B cell (primary cell): ENCODE measurements at regions not wholly inside any gene's neighbourhood (a gene's known extent, or its start where the extent isn't known, plus 50 kb on each side); places are given as distances from the start of the nearest gene placed in this dataset.

Experiments used
- ATAC-seq: fragments of 200-7000 bp; cut with Tn5 transposase; one replicate; pipeline ENCODE4 v1.10.0; 2021; ENCODE audit warnings: low read depth, mild to moderate bottlenecking, moderate number of reproducible peaks, moderate library complexity
- CTCF ChIA-PET: fragments of 350-600 bp; sonication (Branson Sonifier 250); formaldehyde crosslinking; loops from one replicate; lab custom pipeline; 2021; ENCODE audit warnings: antibody characterized with exemption, inconsistent platforms; lab: Charles Lee
- POLR2A ChIA-PET: fragments of 350-600 bp; sonication (Branson Sonifier 250); formaldehyde crosslinking; loops from one replicate; lab custom pipeline; 2021; ENCODE audit warnings: antibody characterized with exemption; lab: Charles Lee
- DNase-seq: peaks from one replicate; pipeline ENCODE4 v3.0.0; 2013
- H2AFZ ChIP-seq: 2 replicates; pipeline ENCODE4 v1.6.1; 2012; ENCODE audit warnings: mild to moderate bottlenecking, low read depth, low read length; ENCODE audit not compliant: insufficient read depth, poor library complexity, severe bottlenecking
- H3K27ac ChIP-seq, 2 donors: 1 replicate in 1 of 2; 2 replicates in 1 of 2; pipeline ENCODE4 v1.5.1; 2012 to 2013; ENCODE audit warnings: low read length in 2 of 2, mild to moderate bottlenecking in 2 of 2, moderate library complexity in 1 of 2
- H3K27me3 ChIP-seq, 4 experiments: fragments of 200-600 bp in 1 of 4; sonication (generic) in 1 of 4; replicated peaks in 1 of 4; 1 replicate in 2 of 4; 2 replicates in 2 of 4; pipeline versions ENCODE4 v1.6.1 to v1.7.0; 2013 to 2016; ENCODE audit warnings: low read length in 3 of 4, mild to moderate bottlenecking in 2 of 4, mixed read lengths in 1 of 4, moderate library complexity in 1 of 4; ENCODE audit not compliant: insufficient read depth in 4 of 4, control insufficient read depth in 3 of 4; ENCODE audit errors: control extremely low read depth in 1 of 4
- H3K36me3 ChIP-seq, 2 experiments: replicated peaks in 1 of 2; 1 replicate in 1 of 2; 2 replicates in 1 of 2; pipeline versions ENCODE4 v1.6.1 to v1.7.1; 2013; ENCODE audit warnings: low read length in 1 of 2; ENCODE audit not compliant: insufficient read depth in 2 of 2, control insufficient read depth in 1 of 2; ENCODE audit errors: control extremely low read depth in 1 of 2, extremely low read depth in 1 of 2
- H3K4me1 ChIP-seq, 2 donors: fragments of 200-600 bp in 1 of 2; sonication (generic) in 1 of 2; 1 replicate in 1 of 2; 2 replicates in 1 of 2; pipeline versions ENCODE4 v1.5.1 to v1.6.1; 2013 to 2017; ENCODE audit warnings: low read length in 2 of 2; ENCODE audit not compliant: control insufficient read depth in 2 of 2, insufficient read depth in 2 of 2
- H3K4me2 ChIP-seq: replicated peaks from 2 replicates; pipeline ENCODE3; 2012; ENCODE audit warnings: mild to moderate bottlenecking, low read depth, low read length; ENCODE audit not compliant: poor library complexity, severe bottlenecking
- H3K4me3 ChIP-seq, 5 experiments: fragments of 200-600 bp in 1 of 5; sonication (generic) in 1 of 5; 1 replicate in 3 of 5; 2 replicates in 2 of 5; pipeline versions ENCODE4 v1.5.1 to v1.7.0; 2011 to 2016; ENCODE audit warnings: low read length in 4 of 5, mild to moderate bottlenecking in 4 of 5, low read depth in 2 of 5, control low read depth in 1 of 5, moderate library complexity in 1 of 5; ENCODE audit not compliant: insufficient read depth in 1 of 5; ENCODE audit errors: control extremely low read depth in 1 of 5, extremely low read depth in 1 of 5
- H3K79me2 ChIP-seq: fragments of 200-600 bp; sonication (generic); one replicate; pipeline ENCODE4 v1.6.0; 2016; ENCODE audit warnings: low read length; ENCODE audit not compliant: control insufficient read depth, insufficient read depth
- H3K9ac ChIP-seq: fragments of 200-600 bp; sonication (generic); 2 replicates; pipeline ENCODE4 v1.6.1; 2017; ENCODE audit warnings: mild to moderate bottlenecking, low read length, moderate library complexity
- H3K9me3 ChIP-seq, 3 donors: one replicate each; pipeline versions ENCODE4 v1.6.1 to v1.7.1; 2013; ENCODE audit warnings: low read length in 2 of 3; ENCODE audit not compliant: control insufficient read depth in 2 of 3, insufficient read depth in 1 of 3; ENCODE audit errors: control extremely low read depth in 1 of 3
- H4K20me1 ChIP-seq: 2 replicates; pipeline ENCODE4 v1.6.0; 2012; ENCODE audit warnings: mild to moderate bottlenecking, low read length; ENCODE audit not compliant: insufficient read depth, control insufficient read depth, poor library complexity, severe bottlenecking
- H3K27ac Mint-ChIP-seq: one replicate; pipeline ENCODE4 v1.8.0; 2021; ENCODE audit warnings: mixed read lengths
- H3K27me3 Mint-ChIP-seq: one replicate; pipeline ENCODE4 v1.8.0; 2021; ENCODE audit warnings: mixed read lengths
- H3K4me1 Mint-ChIP-seq: one replicate; pipeline ENCODE4 v1.8.0; 2021; ENCODE audit warnings: mixed read lengths
- H3K4me3 Mint-ChIP-seq: one replicate; pipeline ENCODE4 v1.8.0; 2021; ENCODE audit warnings: mixed read lengths
- H3K9me3 Mint-ChIP-seq: one replicate; pipeline ENCODE4 v1.8.0; 2022; ENCODE audit warnings: mixed read lengths; ENCODE audit not compliant: insufficient read depth
- CTCF ChIP-seq: fragments of 200-600 bp; IDR thresholded peaks from one replicate; pipeline ENCODE4 v1.8.0; 2022; ENCODE audit warnings: antibody characterized with exemption, mild to moderate bottlenecking
- EZH2 ChIP-seq: IDR thresholded peaks from 2 replicates; pipeline ENCODE4 v1.6.1; 2012; ENCODE audit warnings: borderline replicate concordance, low read depth, mild to moderate bottlenecking, moderate library complexity, low read length; ENCODE audit not compliant: insufficient read depth, poor library complexity, severe bottlenecking
- WGBS: methylation state at CpG from one replicate; pipeline ENCODE4 v1.1.5; 2013; ENCODE audit warnings: missing lambda C conversion rate; ENCODE audit not compliant: insufficient coverage; 5-methylcytosine and 5-hydroxymethylcytosine counted together
- intact Hi-C: fragments of 100-400 bp; cut with micrococcal nuclease; formaldehyde crosslinking; loops from one replicate; pipeline ENCODE4 v1.10.0; 2022

DNA sequence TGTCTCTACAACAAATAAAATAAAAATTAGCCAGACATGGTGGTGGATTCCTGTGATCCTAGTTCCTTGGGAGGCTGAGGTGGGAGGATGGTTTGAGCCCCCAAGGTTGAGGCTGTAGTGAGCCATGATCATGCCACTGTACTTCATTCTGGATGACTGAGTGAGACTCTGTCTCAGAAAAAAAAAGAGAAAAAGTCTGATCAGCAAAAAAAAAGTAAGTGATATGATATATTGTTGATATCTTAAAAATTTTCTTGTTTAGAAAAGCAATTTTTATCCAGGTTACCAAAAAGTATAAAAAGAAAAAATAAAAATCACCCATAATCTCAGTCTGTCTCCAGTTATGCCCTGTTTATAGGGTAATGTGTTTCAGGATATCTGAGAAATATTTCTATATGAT lies 251.4 kb downstream of the OTOL1 start:
- H3K9me3 Mint-ChIP-seq: no peaks in the 10 kb centered on the region
- H3K27me3 Mint-ChIP-seq: no peaks in the 10 kb centered on the region
- no peak for ATAC-seq
- no peaks in the 10 kb centered on the region for H3K36me3 ChIP-seq
- no peak for DNase-seq
- no peak overlapping the region for H3K27ac ChIP-seq
- ChIA-PET CTCF (no interaction called here), POLR2A (no interaction called here)
- no peak overlapping the region for H3K9ac ChIP-seq
- no peak overlapping the region for H3K4me3 Mint-ChIP-seq
- no peak overlapping the region for H3K27ac Mint-ChIP-seq
- H3K4me1 ChIP-seq: no peaks in the 10 kb centered on the region
- no peak overlapping the region for H3K4me2 ChIP-seq
- no peaks in the 10 kb centered on the region for H3K9me3 ChIP-seq
- TF ChIP-seq EZH2 (no peak), CTCF (no peak)
- H3K4me3 ChIP-seq: no peak overlapping the region
- no peaks in the 10 kb centered on the region for H3K4me1 Mint-ChIP-seq
- intact Hi-C loops: no loop called here
- H3K79me2 ChIP-seq: no peaks in the 10 kb centered on the region
- H3K27me3 ChIP-seq: no peaks in the 10 kb centered on the region
- no peak overlapping the region for H2AFZ ChIP-seq
- H4K20me1 ChIP-seq: no peaks in the 10 kb centered on the region

DNA sequence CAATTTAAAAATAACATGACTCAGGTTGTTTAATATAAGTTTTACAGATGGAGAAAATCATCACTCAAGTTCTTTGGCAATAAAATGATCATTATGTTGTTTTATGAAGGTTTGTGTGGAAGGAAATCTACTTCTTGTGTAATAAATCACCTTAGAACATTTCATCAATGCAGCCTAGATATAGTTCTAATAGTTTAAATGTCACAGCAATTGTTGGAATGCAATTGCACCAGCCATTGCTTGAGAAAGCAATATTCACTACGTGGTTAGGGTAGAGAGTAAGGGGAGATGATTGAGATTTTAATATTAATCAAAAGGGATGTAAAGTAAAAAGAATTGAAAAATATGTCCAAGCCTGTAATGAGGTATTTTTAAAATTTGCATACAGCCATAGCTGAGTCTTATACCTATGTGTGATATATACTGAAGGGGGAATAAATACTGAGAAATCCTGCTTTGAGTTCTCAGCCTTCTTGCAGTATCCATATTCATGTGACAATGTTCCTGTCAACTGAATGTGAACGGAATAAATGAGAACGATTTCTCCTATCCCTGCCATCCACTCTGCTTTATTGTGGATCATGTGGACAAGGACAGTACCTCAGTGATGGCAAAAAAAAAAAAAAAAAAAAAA lies 257.9 kb downstream of the OTOL1 start:
- WGBS: 100% methylated on average over 1 of the region's 3 CpGs
- Histone ChIP-seq H3K4me3 (no peak overlapping the region), H3K79me2 (no peaks in the 10 kb centered on the region), H3K4me2 (no peak overlapping the region), H3K36me3 (no peaks in the 10 kb centered on the region), H3K9ac (no peak overlapping the region), H3K27me3 (no peaks in the 10 kb centered on the region), H3K9me3 (no peaks in the 10 kb centered on the region), H4K20me1 (no peaks in the 10 kb centered on the region), H3K27ac (no peak overlapping the region), H3K4me1 (no peaks in the 10 kb centered on the region), H2AFZ (no peak overlapping the region)
- no peak overlapping the region for H3K27ac Mint-ChIP-seq
- no peaks in the 10 kb centered on the region for H3K27me3 Mint-ChIP-seq
- TF ChIP-seq EZH2 (no peak), CTCF (no peak)
- CTCF ChIA-PET: no interaction called here
- H3K4me1 Mint-ChIP-seq: no peaks in the 10 kb centered on the region
- H3K9me3 Mint-ChIP-seq: no peaks in the 10 kb centered on the region
- POLR2A ChIA-PET: no interaction called here
- ATAC-seq (no peak), DNase-seq (no peak)
- H3K4me3 Mint-ChIP-seq: no peak overlapping the region
- intact Hi-C loops: no loop called here
